ENCODE measurements at regions not wholly inside any gene's neighbourhood (a gene's known extent, or its start where the extent isn't known, plus 50 kb on each side); places are given as distances from the start of the nearest gene placed in this dataset.

DNA sequence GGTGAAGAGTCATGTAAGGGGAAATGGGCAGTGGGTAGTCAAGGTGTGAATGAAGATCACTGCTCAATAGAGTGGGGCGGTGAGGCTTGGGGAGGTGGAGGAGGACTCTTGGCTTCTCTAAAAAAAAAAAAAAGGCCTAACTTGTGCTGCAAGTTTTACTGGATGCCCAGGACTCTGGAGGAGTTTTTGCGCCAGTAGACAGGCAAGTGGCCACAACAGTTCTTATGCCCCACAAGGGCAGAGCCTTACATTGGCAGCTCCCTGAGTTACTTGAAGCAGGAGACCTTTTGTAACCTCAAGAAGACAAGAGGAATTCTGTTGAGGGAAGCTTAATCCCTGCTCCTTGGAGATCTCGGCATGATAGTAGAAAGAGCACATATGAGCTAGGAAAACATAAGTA is 54.9 kb upstream of the PPP2R5A start:
- TF ChIP-seq, protein P1, sequence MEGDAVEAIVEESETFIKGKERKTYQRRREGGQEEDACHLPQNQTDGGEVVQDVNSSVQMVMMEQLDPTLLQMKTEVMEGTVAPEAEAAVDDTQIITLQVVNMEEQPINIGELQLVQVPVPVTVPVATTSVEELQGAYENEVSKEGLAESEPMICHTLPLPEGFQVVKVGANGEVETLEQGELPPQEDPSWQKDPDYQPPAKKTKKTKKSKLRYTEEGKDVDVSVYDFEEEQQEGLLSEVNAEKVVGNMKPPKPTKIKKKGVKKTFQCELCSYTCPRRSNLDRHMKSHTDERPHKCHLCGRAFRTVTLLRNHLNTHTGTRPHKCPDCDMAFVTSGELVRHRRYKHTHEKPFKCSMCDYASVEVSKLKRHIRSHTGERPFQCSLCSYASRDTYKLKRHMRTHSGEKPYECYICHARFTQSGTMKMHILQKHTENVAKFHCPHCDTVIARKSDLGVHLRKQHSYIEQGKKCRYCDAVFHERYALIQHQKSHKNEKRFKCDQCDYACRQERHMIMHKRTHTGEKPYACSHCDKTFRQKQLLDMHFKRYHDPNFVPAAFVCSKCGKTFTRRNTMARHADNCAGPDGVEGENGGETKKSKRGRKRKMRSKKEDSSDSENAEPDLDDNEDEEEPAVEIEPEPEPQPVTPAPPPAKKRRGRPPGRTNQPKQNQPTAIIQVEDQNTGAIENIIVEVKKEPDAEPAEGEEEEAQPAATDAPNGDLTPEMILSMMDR (conservative IDR thresholded peaks at IDR 0.05; ENCODE audit: low read depth, low read length): no peak
- TF ChIP-seq EZH2 (IDR thresholded peaks at IDR 0.05; ENCODE audit: low read length, unreplicated experiment): no peak
